OCI-LY7 (cell line): ENCODE measurements at regions not wholly inside any gene's neighbourhood (a gene's known extent, or its start where the extent isn't known, plus 50 kb on each side); places are given as distances from the start of the nearest gene placed in this dataset.

Experiments
- BruUV-seq: library from RNA; stranded (reverse); fragments of 400-500 nt; replicated peaks from 2 replicates; lab custom pipeline; 2021; lab: Mats Ljungman, UMichigan
- CTCF ChIA-PET: fragments of 300-600 bp; sonication (Branson Sonifier 250); formaldehyde crosslinking; loops from one replicate; lab custom pipeline; 2022; ENCODE audit warnings: antibody characterized with exemption; ENCODE audit not compliant: unreplicated experiment; lab: Charles Lee
- POLR2A ChIA-PET: fragments of 300-600 bp; sonication (Branson Sonifier 250); formaldehyde crosslinking; loops from one replicate; lab custom pipeline; 2022; ENCODE audit warnings: antibody characterized with exemption; lab: Charles Lee
- DNase-seq: peaks from one replicate; pipeline ENCODE4 v3.0.0-alpha.2; 2015; ENCODE audit warnings: low spot score
- H2AFZ ChIP-seq: fragments of 200-600 bp; sonication (generic), shearing (Covaris generic); 2 replicates; pipeline ENCODE4 v1.6.1; 2014; ENCODE audit warnings: mild to moderate bottlenecking, antibody characterized with exemption, low read length, moderate library complexity
- H3K27ac ChIP-seq: fragments of 200-600 bp; sonication (generic); 2 replicates; pipeline ENCODE4 v1.5.1; 2014; ENCODE audit warnings: mixed run types, low read depth, mild to moderate bottlenecking, moderate library complexity, low read length, inconsistent platforms; ENCODE audit not compliant: poor library complexity, severe bottlenecking
- H3K36me3 ChIP-seq: fragments of 200-600 bp; sonication (generic); 2 replicates; pipeline ENCODE4 v1.6.1; 2014; ENCODE audit warnings: mild to moderate bottlenecking, antibody characterized with exemption, low read length, moderate library complexity, mixed read lengths; ENCODE audit not compliant: insufficient read depth
- H3K4me1 ChIP-seq: fragments of 200-600 bp; sonication (generic); 2 replicates; pipeline ENCODE4 v1.5.1; 2014; ENCODE audit warnings: mild to moderate bottlenecking, low read length; ENCODE audit not compliant: insufficient read depth, poor library complexity, severe bottlenecking
- H3K4me2 ChIP-seq: fragments of 200-600 bp; sonication (generic); 2 replicates; pipeline ENCODE4 v1.6.1; 2014; ENCODE audit warnings: mild to moderate bottlenecking, low read length
- H3K4me3 ChIP-seq: fragments of 200-600 bp; sonication (generic); 2 replicates; pipeline ENCODE4 v1.5.1; 2014; ENCODE audit warnings: mild to moderate bottlenecking, low read depth, low read length; ENCODE audit not compliant: poor library complexity, severe bottlenecking
- H3K79me2 ChIP-seq: fragments of 200-600 bp; sonication (generic); 2 replicates; pipeline ENCODE4 v1.6.1; 2016; ENCODE audit warnings: low read depth, mild to moderate bottlenecking, low read length, moderate library complexity, mixed read lengths; ENCODE audit not compliant: insufficient read depth
- H3K9me2 ChIP-seq: fragments of 200-600 bp; sonication (generic); 2 replicates; pipeline ENCODE4 v1.6.1; 2016; ENCODE audit warnings: mild to moderate bottlenecking, low read length, mixed read lengths; ENCODE audit not compliant: insufficient read depth
- H3K9me3 ChIP-seq: fragments of 200-600 bp; sonication (generic); 2 replicates; pipeline ENCODE4 v1.6.1; 2014; ENCODE audit warnings: mild to moderate bottlenecking, mixed run types, low read length, mixed read lengths
- H4K20me1 ChIP-seq: fragments of 200-600 bp; sonication (generic); 2 replicates; pipeline ENCODE4 v1.6.1; 2014; ENCODE audit warnings: mild to moderate bottlenecking, antibody characterized with exemption, low read length, moderate library complexity, mixed read lengths; ENCODE audit not compliant: insufficient read depth
- EZH2phosphoT487 ChIP-seq: fragments of 200-600 bp; sonication (generic); IDR thresholded peaks from 2 replicates; pipeline ENCODE4 v1.6.1; 2018; ENCODE audit warnings: low read depth, borderline replicate concordance, mild to moderate bottlenecking, mixed run types, antibody characterized with exemption, low read length, moderate library complexity, mixed read lengths
- intact Hi-C: fragments of 100-400 bp; cut with micrococcal nuclease; formaldehyde crosslinking; loops from one replicate; pipeline ENCODE4 v1.10.0; 2022; ENCODE audit not compliant: unreplicated experiment
- TF ChIP-seq, protein P1 (sequence below): fragments of 200-600 bp; sonication (generic); conservative IDR thresholded peaks from 2 replicates; pipeline ENCODE4 v1.5.1; 2014; ENCODE audit warnings: mild to moderate bottlenecking, antibody characterized with exemption, low read length, moderate library complexity, mixed read lengths

GRCh38 chr3:165642761-165643420 is 194.3 kb downstream of the BCHE start:
- BruUV-seq, result no TSS peak
- POLR2A ChIA-PET, result no interaction called here

GRCh38 chr3:165641569-165642310 is 195.5 kb downstream of the BCHE start:
- no peaks in the 10 kb centered on the region for H4K20me1 ChIP-seq
- H3K79me2 ChIP-seq, result no peaks in the 10 kb centered on the region
- no peaks in the 10 kb centered on the region for H3K36me3 ChIP-seq
- intact Hi-C loops, result no loop called here
- no peak overlapping the region for H3K27ac ChIP-seq
- no TSS peak for BruUV-seq
- ChIA-PET CTCF (no interaction called here), POLR2A (no interaction called here)
- no peaks in the 10 kb centered on the region for H3K9me2 ChIP-seq
- no peak overlapping the region for H2AFZ ChIP-seq
- no peak for TF ChIP-seq EZH2phosphoT487
- TF ChIP-seq, protein P1, sequence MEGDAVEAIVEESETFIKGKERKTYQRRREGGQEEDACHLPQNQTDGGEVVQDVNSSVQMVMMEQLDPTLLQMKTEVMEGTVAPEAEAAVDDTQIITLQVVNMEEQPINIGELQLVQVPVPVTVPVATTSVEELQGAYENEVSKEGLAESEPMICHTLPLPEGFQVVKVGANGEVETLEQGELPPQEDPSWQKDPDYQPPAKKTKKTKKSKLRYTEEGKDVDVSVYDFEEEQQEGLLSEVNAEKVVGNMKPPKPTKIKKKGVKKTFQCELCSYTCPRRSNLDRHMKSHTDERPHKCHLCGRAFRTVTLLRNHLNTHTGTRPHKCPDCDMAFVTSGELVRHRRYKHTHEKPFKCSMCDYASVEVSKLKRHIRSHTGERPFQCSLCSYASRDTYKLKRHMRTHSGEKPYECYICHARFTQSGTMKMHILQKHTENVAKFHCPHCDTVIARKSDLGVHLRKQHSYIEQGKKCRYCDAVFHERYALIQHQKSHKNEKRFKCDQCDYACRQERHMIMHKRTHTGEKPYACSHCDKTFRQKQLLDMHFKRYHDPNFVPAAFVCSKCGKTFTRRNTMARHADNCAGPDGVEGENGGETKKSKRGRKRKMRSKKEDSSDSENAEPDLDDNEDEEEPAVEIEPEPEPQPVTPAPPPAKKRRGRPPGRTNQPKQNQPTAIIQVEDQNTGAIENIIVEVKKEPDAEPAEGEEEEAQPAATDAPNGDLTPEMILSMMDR, result no peak
- no peaks in the 10 kb centered on the region for H3K4me1 ChIP-seq
- H3K9me3 ChIP-seq, result no peaks in the 10 kb centered on the region
- DNase-seq, result no peak
- no peak overlapping the region for H3K4me2 ChIP-seq
- H3K4me3 ChIP-seq, result no peak overlapping the region

More at GRCh38 chr3:165642761-165643420, 194.3 kb downstream of the BCHE start:
- intact Hi-C loops, result no loop called here
- Histone ChIP-seq H3K4me3 (no peak overlapping the region), H3K36me3 (no peaks in the 10 kb centered on the region), H3K4me1 (no peaks in the 10 kb centered on the region), H2AFZ (no peak overlapping the region), H4K20me1 (no peaks in the 10 kb centered on the region), H3K4me2 (no peak overlapping the region), H3K27ac (no peak overlapping the region), H3K79me2 (no peaks in the 10 kb centered on the region), H3K9me3 (no peaks in the 10 kb centered on the region), H3K9me2 (no peaks in the 10 kb centered on the region)
- CTCF ChIA-PET, result no interaction called here
- TF ChIP-seq, protein P1, result no peak
- TF ChIP-seq EZH2phosphoT487, result no peak
- DNase-seq, result no peak

GRCh38 chr3:165640970-165641369 is 196.3 kb downstream of the BCHE start:
- Histone ChIP-seq H3K9me3 (no peaks in the 10 kb centered on the region), H2AFZ (no peak overlapping the region), H3K27ac (no peak overlapping the region), H3K4me2 (no peak overlapping the region), H3K4me3 (no peak overlapping the region), H3K4me1 (no peaks in the 10 kb centered on the region), H3K9me2 (no peaks in the 10 kb centered on the region), H3K79me2 (no peaks in the 10 kb centered on the region), H3K36me3 (no peaks in the 10 kb centered on the region), H4K20me1 (no peaks in the 10 kb centered on the region)
- no peak for TF ChIP-seq EZH2phosphoT487
- TF ChIP-seq, protein P1, result no peak
- POLR2A ChIA-PET, result no interaction called here
- CTCF ChIA-PET, result no interaction called here
- BruUV-seq, result no TSS peak
- intact Hi-C loops, result no loop called here
- DNase-seq, result no peak
